ENCODE measurements at regions not wholly inside any gene's neighbourhood (a gene's known extent, or its start where the extent isn't known, plus 50 kb on each side); places are given as distances from the start of the nearest gene placed in this dataset.
"Not testable (repeated sequence)": the region's sequence is repeated elsewhere in the genome, so short reads cannot be mapped to it uniquely, and the experiment has no call there.

DNA sequence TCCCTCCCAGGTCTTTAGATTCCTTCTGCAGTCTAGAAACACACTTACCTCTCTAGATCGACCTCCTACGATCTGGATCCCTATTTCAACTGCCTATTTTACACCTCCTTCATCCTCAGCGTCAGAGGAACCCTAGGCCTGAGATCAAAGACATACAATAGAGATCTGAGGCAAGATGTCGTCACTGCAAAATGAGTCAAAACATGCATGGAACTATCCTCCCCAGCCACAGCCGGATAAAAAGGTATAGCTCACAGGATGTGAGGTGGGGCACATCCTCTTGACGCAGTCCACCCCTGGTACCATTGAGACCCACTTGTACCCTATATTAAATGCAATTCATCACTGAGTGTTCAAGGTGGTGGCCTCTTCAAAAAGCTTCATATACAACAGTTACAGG is 63.7 kb upstream of the DNAJC10 start:
- no peak overlapping the region for H3K4me3 ChIP-seq (ENCODE audit: low read depth, low read length)
- no peak for DNase-seq (ENCODE audit: low read depth)
- TF ChIP-seq, protein P1, sequence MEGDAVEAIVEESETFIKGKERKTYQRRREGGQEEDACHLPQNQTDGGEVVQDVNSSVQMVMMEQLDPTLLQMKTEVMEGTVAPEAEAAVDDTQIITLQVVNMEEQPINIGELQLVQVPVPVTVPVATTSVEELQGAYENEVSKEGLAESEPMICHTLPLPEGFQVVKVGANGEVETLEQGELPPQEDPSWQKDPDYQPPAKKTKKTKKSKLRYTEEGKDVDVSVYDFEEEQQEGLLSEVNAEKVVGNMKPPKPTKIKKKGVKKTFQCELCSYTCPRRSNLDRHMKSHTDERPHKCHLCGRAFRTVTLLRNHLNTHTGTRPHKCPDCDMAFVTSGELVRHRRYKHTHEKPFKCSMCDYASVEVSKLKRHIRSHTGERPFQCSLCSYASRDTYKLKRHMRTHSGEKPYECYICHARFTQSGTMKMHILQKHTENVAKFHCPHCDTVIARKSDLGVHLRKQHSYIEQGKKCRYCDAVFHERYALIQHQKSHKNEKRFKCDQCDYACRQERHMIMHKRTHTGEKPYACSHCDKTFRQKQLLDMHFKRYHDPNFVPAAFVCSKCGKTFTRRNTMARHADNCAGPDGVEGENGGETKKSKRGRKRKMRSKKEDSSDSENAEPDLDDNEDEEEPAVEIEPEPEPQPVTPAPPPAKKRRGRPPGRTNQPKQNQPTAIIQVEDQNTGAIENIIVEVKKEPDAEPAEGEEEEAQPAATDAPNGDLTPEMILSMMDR (IDR thresholded peaks at IDR 0.05; ENCODE audit: low read depth, low read length, missing control alignments) = no peak
- in situ Hi-C loops (cut with HindIII; ENCODE audit: low sequenced_read_pairs) = loop anchor here (25.0 kb wide), 1 partner anchor 465 kb away; no protein-coding TSS in a partner anchor

DNA sequence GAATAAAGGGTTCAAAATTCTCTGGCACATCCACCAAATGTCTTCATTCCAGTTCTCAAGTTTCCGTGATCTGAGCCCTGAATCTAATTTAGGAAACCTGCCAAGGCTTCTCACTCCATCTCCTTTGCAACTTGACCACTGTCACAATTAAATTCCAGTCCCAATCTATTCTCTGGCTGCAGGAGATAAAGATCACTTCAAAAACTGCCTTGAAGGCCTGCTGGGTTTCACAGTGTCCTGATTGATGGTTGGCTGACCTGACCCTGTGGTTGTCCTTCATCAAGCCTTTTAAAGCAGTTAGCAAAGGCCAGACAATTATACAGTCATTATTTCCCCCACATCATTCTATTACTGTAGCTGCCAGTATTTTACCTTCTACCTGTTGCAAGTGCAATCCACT is 60.3 kb upstream of the DNAJC10 start:
- in situ Hi-C loops (cut with HindIII; ENCODE audit: low sequenced_read_pairs) = loop anchor here (25.0 kb wide), 1 partner anchor 468 kb away; no protein-coding TSS in a partner anchor
- no peak overlapping the region for H3K4me3 ChIP-seq (ENCODE audit: low read depth, low read length)
- TF ChIP-seq, protein P1 (IDR thresholded peaks at IDR 0.05; ENCODE audit: low read depth, low read length, missing control alignments) = no peak
- DNase-seq (ENCODE audit: low read depth) = no peak

DNA sequence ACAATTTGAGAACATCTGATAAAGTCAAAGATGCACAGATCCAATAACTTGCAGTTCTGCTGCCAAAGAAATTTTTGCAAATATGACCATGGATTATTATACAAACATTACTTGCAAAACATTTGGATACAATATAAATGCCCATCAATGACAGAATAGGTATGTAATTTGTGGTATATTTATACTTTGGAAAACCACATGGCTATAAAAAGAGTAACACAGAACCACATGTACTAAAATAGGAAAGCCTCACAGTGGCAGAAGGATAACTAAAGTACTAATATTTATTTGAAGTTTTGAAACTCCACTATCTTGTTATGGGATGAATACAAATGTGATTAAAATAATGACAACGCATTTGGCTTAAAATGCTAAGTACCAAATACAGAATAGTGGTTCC is 51.8 kb upstream of the DNAJC10 start:
- DNase-seq (ENCODE audit: low read depth) = no peak
- TF ChIP-seq, protein P1 (IDR thresholded peaks at IDR 0.05; ENCODE audit: low read depth, low read length, missing control alignments) = no peak
- H3K4me3 ChIP-seq (ENCODE audit: low read depth, low read length) = no peak overlapping the region
- in situ Hi-C loops (cut with HindIII; ENCODE audit: low sequenced_read_pairs) = loop anchor here (25.0 kb wide), 1 partner anchor 477 kb away; no protein-coding TSS in a partner anchor

DNA sequence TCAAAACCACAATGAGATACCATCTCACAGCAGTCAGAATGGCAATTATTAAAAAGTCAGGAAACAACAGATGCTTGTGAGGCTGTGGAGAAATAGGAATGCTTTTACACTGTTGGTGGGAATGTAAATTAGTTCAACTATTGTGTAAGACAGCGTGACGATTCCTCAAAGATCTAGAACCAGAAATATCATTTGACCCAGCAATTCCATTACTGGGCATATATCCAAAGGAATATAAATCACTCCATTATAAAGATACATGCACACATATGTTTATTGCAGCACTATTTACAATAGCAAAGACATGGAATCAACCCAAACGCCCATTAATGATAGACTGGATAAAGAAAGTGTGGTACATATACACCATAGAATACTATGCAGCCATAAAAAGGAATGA is 50.6 kb upstream of the DNAJC10 start:
- not testable (repeated sequence) for H3K4me3 ChIP-seq (ENCODE audit: low read depth, low read length); DNase-seq (ENCODE audit: low read depth)
- in situ Hi-C loops (cut with HindIII; ENCODE audit: low sequenced_read_pairs) = loop anchor here (25.0 kb wide), 1 partner anchor 478 kb away; no protein-coding TSS in a partner anchor
